ENCODE measurements at regions not wholly inside any gene's neighbourhood (a gene's known extent, or its start where the extent isn't known, plus 50 kb on each side); places are given as distances from the start of the nearest gene placed in this dataset.

DNA sequence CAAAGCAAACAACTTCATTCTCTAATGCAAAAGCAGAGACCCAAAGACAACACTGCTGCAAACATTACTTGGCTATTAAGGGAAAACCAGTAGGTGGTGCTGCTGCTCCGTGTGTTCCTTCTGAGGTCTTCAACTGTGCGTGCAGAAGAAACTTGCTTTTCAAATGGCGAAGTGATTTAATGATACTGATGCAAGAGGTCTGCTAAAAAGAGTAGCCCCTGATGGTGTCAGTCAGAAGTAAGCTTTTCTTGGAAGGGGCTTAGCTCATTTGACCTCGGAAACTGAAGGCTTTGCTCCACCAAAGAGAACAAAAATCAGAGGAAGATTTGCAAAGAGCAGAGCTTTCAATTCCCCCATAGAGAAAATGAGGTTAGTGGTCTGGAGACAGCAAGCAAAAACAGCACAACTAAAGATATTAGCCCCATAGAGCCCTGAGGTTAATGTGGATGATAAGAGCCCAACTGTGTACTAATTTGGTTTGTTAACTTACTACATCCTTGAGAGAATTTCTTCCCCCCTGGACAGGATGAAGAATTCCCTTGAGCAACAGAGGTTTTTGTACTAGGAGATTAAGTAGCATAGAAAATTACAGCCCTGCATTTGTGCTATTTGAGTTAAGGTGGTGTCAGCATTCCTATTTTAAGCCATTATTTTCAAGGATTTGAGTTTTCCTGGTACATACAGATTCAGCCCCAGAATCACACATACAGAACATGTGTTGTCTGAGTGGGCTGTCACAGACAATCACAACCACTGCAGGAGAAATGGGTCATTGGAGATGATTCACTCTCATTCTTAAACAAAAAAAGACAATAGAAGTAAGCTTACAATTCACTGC lies 153.2 kb upstream of the C9orf72 start:
- H3K4me1 ChIP-seq (ENCODE audit: control insufficient read depth, insufficient read depth, low read length): no peaks in the 10 kb centered on the region
- CTCF ChIA-PET: interaction anchor here (0.6 to 5.8 kb wide), 21 partner anchors 9 to 1455 kb away, joined by 3 to 79 read pairs (median 4); no protein-coding TSS in a partner anchor
- H3K27ac ChIP-seq (ENCODE audit: extremely low read depth, low read depth, low read length): no peak overlapping the region
- TF ChIP-seq ZNF350 (tag by site-specific recombination; IDR thresholded peaks at IDR 0.05) (no peak), ZSCAN30 (tag by site-specific recombination; IDR thresholded peaks at IDR 0.05) (no peak), ZNF654 (tag by site-specific recombination; IDR thresholded peaks at IDR 0.05; ENCODE audit: low read depth) (peak; percentile 91), ZNF211 (tag by site-specific recombination; IDR thresholded peaks at IDR 0.05; ENCODE audit: low read depth) (no peak), WT1 (tag by site-specific recombination; IDR thresholded peaks at IDR 0.05) (no peak), ZBTB8A (tag by site-specific recombination; IDR thresholded peaks at IDR 0.05) (no peak)
- TF ChIP-seq, protein P1, sequence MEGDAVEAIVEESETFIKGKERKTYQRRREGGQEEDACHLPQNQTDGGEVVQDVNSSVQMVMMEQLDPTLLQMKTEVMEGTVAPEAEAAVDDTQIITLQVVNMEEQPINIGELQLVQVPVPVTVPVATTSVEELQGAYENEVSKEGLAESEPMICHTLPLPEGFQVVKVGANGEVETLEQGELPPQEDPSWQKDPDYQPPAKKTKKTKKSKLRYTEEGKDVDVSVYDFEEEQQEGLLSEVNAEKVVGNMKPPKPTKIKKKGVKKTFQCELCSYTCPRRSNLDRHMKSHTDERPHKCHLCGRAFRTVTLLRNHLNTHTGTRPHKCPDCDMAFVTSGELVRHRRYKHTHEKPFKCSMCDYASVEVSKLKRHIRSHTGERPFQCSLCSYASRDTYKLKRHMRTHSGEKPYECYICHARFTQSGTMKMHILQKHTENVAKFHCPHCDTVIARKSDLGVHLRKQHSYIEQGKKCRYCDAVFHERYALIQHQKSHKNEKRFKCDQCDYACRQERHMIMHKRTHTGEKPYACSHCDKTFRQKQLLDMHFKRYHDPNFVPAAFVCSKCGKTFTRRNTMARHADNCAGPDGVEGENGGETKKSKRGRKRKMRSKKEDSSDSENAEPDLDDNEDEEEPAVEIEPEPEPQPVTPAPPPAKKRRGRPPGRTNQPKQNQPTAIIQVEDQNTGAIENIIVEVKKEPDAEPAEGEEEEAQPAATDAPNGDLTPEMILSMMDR (tag by site-specific recombination; IDR thresholded peaks at IDR 0.05): peak; percentile 28; the same call in 1 of the 2 replicates
- TF ChIP-seq, protein P2, sequence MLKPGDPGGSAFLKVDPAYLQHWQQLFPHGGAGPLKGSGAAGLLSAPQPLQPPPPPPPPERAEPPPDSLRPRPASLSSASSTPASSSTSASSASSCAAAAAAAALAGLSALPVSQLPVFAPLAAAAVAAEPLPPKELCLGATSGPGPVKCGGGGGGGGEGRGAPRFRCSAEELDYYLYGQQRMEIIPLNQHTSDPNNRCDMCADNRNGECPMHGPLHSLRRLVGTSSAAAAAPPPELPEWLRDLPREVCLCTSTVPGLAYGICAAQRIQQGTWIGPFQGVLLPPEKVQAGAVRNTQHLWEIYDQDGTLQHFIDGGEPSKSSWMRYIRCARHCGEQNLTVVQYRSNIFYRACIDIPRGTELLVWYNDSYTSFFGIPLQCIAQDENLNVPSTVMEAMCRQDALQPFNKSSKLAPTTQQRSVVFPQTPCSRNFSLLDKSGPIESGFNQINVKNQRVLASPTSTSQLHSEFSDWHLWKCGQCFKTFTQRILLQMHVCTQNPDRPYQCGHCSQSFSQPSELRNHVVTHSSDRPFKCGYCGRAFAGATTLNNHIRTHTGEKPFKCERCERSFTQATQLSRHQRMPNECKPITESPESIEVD (tag by site-specific recombination; IDR thresholded peaks at IDR 0.05): no peak
- TF ChIP-seq, protein P3, sequence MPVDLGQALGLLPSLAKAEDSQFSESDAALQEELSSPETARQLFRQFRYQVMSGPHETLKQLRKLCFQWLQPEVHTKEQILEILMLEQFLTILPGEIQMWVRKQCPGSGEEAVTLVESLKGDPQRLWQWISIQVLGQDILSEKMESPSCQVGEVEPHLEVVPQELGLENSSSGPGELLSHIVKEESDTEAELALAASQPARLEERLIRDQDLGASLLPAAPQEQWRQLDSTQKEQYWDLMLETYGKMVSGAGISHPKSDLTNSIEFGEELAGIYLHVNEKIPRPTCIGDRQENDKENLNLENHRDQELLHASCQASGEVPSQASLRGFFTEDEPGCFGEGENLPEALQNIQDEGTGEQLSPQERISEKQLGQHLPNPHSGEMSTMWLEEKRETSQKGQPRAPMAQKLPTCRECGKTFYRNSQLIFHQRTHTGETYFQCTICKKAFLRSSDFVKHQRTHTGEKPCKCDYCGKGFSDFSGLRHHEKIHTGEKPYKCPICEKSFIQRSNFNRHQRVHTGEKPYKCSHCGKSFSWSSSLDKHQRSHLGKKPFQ (tag by site-specific recombination; IDR thresholded peaks at IDR 0.05): no peak
- no peak overlapping the region for H3K4me3 ChIP-seq (ENCODE audit: low read depth, low read length)
- H3K36me3 ChIP-seq (ENCODE audit: control insufficient read depth in 2 of 2, insufficient read depth in 1 of 2, low read length in 2 of 2): no peaks in the 10 kb centered on the region
- POLR2A ChIA-PET: no interaction called here
- H3K9me3 ChIP-seq (ENCODE audit: control insufficient read depth, insufficient read depth, low read depth, low read length): no peaks in the 10 kb centered on the region

DNA sequence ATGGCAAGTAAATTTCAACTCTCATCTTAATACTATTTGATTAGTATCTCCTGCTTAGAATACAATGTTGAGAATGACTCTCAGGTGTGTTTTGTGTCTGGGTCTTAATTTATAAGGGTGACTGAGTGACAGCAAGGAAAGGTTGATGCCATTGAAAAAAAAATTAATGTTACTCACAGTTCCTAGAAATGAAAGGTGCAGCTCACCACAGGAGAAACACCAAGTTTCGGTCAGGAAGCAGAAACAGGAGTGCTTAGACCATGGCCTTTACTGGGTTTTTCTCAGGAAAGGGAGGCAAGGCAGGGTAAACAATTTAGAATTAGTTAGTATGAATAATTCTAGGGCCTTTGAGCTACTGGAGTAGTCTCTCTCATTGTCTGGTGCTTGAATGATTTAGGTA lies 159.2 kb upstream of the C9orf72 start:
- CTCF ChIA-PET: no interaction called here
- TF ChIP-seq ZNF239 (tag by site-specific recombination; IDR thresholded peaks at IDR 0.05) (no peak), PRDM1 (tag by site-specific recombination; IDR thresholded peaks at IDR 0.05) (no peak), ZNF354C (tag by site-specific recombination; IDR thresholded peaks at IDR 0.05; ENCODE audit: borderline replicate concordance, low read depth) (no peak), ZNF311 (tag by site-specific recombination; IDR thresholded peaks at IDR 0.05; ENCODE audit: borderline replicate concordance) (no peak), ZNF324 (tag by site-specific recombination; IDR thresholded peaks at IDR 0.05) (no peak), ZNF843 (tag by site-specific recombination; IDR thresholded peaks at IDR 0.05) (no peak), TCF7L2 (IDR thresholded peaks at IDR 0.05; ENCODE audit: borderline replicate concordance, low read depth, low read length) (no peak), ZNF544 (tag by site-specific recombination; IDR thresholded peaks at IDR 0.05) (no peak)
- TF ChIP-seq, protein P4, sequence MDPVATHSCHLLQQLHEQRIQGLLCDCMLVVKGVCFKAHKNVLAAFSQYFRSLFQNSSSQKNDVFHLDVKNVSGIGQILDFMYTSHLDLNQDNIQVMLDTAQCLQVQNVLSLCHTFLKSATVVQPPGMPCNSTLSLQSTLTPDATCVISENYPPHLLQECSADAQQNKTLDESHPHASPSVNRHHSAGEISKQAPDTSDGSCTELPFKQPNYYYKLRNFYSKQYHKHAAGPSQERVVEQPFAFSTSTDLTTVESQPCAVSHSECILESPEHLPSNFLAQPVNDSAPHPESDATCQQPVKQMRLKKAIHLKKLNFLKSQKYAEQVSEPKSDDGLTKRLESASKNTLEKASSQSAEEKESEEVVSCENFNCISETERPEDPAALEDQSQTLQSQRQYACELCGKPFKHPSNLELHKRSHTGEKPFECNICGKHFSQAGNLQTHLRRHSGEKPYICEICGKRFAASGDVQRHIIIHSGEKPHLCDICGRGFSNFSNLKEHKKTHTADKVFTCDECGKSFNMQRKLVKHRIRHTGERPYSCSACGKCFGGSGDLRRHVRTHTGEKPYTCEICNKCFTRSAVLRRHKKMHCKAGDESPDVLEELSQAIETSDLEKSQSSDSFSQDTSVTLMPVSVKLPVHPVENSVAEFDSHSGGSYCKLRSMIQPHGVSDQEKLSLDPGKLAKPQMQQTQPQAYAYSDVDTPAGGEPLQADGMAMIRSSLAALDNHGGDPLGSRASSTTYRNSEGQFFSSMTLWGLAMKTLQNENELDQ (tag by site-specific recombination; IDR thresholded peaks at IDR 0.05; ENCODE audit: low read depth): no peak
- TF ChIP-seq, protein P5, sequence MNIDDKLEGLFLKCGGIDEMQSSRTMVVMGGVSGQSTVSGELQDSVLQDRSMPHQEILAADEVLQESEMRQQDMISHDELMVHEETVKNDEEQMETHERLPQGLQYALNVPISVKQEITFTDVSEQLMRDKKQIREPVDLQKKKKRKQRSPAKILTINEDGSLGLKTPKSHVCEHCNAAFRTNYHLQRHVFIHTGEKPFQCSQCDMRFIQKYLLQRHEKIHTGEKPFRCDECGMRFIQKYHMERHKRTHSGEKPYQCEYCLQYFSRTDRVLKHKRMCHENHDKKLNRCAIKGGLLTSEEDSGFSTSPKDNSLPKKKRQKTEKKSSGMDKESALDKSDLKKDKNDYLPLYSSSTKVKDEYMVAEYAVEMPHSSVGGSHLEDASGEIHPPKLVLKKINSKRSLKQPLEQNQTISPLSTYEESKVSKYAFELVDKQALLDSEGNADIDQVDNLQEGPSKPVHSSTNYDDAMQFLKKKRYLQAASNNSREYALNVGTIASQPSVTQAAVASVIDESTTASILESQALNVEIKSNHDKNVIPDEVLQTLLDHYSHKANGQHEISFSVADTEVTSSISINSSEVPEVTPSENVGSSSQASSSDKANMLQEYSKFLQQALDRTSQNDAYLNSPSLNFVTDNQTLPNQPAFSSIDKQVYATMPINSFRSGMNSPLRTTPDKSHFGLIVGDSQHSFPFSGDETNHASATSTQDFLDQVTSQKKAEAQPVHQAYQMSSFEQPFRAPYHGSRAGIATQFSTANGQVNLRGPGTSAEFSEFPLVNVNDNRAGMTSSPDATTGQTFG (tag by site-specific recombination; IDR thresholded peaks at IDR 0.05; ENCODE audit: borderline replicate concordance): no peak

More for the DNA sequence above, 159.2 kb upstream of the C9orf72 start:
- Histone ChIP-seq H3K4me3 (ENCODE audit: low read depth, low read length) (no peak overlapping the region), H3K36me3 (ENCODE audit: control insufficient read depth in 2 of 2, insufficient read depth in 1 of 2, low read length in 2 of 2) (no peaks in the 10 kb centered on the region), H3K9me3 (ENCODE audit: control insufficient read depth, insufficient read depth, low read depth, low read length) (no peaks in the 10 kb centered on the region), H3K4me1 (ENCODE audit: control insufficient read depth, insufficient read depth, low read length) (no peaks in the 10 kb centered on the region), H3K27ac (ENCODE audit: extremely low read depth, low read depth, low read length) (no peak overlapping the region)
- POLR2A ChIA-PET: no interaction called here

Measured in HEK293 (cell line).